PFSK-1 (cell line): ENCODE measurements at regions not wholly inside any gene's neighbourhood (a gene's known extent, or its start where the extent isn't known, plus 50 kb on each side); places are given as distances from the start of the nearest gene placed in this dataset.

Experiments
- POLR2AphosphoS5 ChIP-seq: IDR thresholded peaks from 2 replicates; pipeline ENCODE4 v1.6.1; 2012; ENCODE audit warnings: low read depth, mild to moderate bottlenecking, control low read depth, low read length, moderate library complexity
- SIN3A ChIP-seq: IDR thresholded peaks from 2 replicates; pipeline ENCODE4 v1.6.1; 2012; ENCODE audit warnings: mild to moderate bottlenecking, low read length, moderate library complexity, borderline replicate concordance; ENCODE audit not compliant: insufficient read depth
- TAF1 ChIP-seq: IDR thresholded peaks from 2 replicates; pipeline ENCODE4 v1.6.1; 2012; ENCODE audit warnings: low read length, control low read depth, borderline replicate concordance; ENCODE audit not compliant: insufficient read depth
- TF ChIP-seq, protein P1 (sequence below), 2 experiments: IDR thresholded peaks; 2 replicates each; pipeline versions ENCODE4 v1.6.1 to v1.8.0; 2011 to 2012; ENCODE audit warnings: low read depth in 2 of 2, low read length in 2 of 2, control low read depth in 1 of 2, inconsistent platforms in 1 of 2, mild to moderate bottlenecking in 1 of 2, moderate library complexity in 1 of 2; ENCODE audit not compliant: insufficient read depth in 1 of 2

DNA sequence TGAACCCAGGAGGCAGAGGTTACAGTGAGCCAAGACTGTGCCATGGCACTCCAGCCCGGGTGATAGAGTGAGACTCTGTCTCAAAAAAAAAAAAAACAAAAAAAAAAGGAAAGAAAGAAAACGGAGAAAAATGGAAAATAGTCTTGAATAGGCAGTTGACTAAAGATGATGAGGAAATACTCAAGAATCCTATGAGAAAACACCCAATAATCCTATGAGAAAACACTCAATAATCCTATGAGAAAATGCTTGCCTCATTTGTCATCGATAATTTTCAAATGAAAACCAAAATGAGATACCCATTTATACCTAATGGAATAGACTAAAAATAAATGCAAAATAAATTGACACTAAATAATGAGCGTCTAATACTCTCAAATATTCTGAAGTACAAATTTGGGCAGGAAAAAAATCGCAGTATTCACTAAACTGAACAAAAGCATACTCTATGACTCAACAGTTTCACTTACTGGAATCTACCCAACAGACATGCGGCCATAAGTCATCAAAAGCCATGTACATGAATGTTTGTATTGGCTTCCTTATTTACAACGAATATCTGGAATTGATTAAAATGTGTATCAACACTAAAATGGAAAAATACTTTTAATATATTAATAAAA is 733.9 kb upstream of the CHRM3 start:
- TF ChIP-seq POLR2AphosphoS5: no peak
- no peak for TF ChIP-seq TAF1
- no peak for TF ChIP-seq SIN3A
- TF ChIP-seq, protein P1, sequence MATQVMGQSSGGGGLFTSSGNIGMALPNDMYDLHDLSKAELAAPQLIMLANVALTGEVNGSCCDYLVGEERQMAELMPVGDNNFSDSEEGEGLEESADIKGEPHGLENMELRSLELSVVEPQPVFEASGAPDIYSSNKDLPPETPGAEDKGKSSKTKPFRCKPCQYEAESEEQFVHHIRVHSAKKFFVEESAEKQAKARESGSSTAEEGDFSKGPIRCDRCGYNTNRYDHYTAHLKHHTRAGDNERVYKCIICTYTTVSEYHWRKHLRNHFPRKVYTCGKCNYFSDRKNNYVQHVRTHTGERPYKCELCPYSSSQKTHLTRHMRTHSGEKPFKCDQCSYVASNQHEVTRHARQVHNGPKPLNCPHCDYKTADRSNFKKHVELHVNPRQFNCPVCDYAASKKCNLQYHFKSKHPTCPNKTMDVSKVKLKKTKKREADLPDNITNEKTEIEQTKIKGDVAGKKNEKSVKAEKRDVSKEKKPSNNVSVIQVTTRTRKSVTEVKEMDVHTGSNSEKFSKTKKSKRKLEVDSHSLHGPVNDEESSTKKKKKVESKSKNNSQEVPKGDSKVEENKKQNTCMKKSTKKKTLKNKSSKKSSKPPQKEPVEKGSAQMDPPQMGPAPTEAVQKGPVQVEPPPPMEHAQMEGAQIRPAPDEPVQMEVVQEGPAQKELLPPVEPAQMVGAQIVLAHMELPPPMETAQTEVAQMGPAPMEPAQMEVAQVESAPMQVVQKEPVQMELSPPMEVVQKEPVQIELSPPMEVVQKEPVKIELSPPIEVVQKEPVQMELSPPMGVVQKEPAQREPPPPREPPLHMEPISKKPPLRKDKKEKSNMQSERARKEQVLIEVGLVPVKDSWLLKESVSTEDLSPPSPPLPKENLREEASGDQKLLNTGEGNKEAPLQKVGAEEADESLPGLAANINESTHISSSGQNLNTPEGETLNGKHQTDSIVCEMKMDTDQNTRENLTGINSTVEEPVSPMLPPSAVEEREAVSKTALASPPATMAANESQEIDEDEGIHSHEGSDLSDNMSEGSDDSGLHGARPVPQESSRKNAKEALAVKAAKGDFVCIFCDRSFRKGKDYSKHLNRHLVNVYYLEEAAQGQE (IDR thresholded peaks at IDR 0.05; ENCODE audit: insufficient read depth in 1 of 2, low read depth in 2 of 2, low read length in 2 of 2): no peak
